ENCODE measurements at regions not wholly inside any gene's neighbourhood (a gene's known extent, or its start where the extent isn't known, plus 50 kb on each side); places are given as distances from the start of the nearest gene placed in this dataset.

DNA sequence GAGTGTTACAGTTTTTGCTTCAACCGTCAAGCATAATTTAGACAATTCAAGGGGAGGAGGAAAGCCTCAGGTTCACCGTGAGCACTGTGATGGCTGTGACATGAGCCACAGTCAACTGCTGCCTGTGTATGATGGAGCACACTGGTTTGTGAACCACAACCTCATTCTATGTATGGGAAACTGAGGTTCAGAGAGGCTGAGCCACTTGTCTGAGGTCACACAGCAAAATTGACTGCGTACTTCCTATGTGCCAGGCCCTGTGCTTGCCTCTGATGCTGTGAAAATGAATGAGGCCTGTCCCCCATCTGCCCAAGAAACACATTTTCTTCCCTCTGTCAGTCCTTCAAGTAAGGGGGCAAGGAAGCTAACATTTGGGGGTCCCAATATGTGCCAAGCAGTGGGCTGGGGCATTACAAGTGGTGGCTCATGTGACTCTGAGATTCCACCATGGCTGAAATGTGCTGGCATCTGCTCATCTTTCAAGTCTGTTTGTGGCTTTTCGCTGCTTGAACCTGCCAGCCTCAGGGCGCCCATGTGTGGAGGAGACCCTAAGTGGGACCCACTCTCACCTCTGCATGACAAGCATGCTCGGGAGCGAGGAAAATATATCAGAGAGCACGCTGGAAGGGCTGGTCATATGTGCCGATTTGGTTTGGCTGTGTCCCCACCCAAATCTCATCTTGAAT lies 79.7 kb downstream of the ADRA2C start:
- DNase-seq (ENCODE audit: low spot score) = no peak
- in situ Hi-C loops (cut with MboI; ENCODE audit: low sequenced_read_pairs, unreplicated experiment) = no loop called here
- TF ChIP-seq, protein P1, sequence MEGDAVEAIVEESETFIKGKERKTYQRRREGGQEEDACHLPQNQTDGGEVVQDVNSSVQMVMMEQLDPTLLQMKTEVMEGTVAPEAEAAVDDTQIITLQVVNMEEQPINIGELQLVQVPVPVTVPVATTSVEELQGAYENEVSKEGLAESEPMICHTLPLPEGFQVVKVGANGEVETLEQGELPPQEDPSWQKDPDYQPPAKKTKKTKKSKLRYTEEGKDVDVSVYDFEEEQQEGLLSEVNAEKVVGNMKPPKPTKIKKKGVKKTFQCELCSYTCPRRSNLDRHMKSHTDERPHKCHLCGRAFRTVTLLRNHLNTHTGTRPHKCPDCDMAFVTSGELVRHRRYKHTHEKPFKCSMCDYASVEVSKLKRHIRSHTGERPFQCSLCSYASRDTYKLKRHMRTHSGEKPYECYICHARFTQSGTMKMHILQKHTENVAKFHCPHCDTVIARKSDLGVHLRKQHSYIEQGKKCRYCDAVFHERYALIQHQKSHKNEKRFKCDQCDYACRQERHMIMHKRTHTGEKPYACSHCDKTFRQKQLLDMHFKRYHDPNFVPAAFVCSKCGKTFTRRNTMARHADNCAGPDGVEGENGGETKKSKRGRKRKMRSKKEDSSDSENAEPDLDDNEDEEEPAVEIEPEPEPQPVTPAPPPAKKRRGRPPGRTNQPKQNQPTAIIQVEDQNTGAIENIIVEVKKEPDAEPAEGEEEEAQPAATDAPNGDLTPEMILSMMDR (IDR thresholded peaks at IDR 0.05; ENCODE audit: borderline replicate concordance, control extremely low read depth, extremely low read depth, insufficient read depth, missing control alignments) = no peak

DNA sequence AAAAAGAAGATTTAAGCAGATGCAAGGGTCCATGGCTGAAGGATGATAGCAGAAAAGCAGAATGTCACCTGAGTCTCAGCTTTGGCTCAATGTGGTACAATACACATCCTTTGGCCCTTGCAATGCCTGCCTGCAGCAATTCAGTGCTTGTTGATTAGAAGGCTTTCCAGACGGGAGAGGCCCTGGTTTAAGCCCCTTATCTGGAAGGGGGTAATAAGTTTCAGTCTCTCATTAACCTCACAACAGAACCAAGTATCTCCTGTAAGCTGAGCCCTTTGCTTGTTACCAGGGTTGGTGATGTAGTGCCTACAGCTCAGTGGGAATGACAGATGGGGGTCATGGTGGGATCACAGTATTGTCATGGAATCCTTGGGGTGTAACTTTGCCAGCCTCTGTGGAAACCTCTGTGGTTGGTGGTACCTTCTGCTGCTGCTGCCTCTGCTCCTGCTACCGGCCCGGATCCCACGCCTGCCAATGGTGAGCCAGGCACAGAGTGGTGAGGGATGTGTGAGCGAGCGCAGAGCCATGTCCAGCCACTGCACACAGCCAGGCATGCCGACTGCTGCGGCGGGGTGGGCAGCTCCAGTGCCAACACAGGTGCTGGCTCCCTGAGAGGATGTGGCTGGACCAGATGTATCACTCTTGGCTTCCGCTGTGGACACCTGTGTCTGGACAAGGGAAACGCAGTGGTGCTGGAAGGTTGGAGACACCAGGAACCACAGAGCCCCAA lies 81.2 kb downstream of the ADRA2C start:
- in situ Hi-C loops (cut with MboI; ENCODE audit: low sequenced_read_pairs, unreplicated experiment) = no loop called here
- no peak for DNase-seq (ENCODE audit: low spot score)
- TF ChIP-seq, protein P1 (IDR thresholded peaks at IDR 0.05; ENCODE audit: borderline replicate concordance, control extremely low read depth, extremely low read depth, insufficient read depth, missing control alignments) = no peak

DNA sequence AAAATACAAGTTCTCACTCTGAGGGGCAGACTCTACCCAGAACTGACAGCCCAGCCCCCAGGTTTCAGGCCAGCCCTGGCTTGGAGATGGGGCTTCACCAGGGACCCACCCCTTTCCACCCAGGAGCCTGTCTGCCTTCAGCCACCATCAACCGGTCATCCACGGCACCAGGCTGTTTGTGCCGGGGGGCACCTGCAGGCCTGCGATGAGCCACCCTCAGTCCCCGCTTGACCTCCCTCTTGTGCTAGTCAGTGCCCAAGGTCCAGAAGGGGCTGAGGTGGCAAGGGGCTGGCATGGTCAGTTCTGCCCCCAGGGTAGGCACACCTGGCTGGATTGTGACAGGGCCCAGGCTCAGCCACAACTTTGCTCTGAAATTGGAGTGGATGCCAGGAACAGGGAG lies 82.1 kb downstream of the ADRA2C start:
- TF ChIP-seq, protein P1 (IDR thresholded peaks at IDR 0.05; ENCODE audit: borderline replicate concordance, control extremely low read depth, extremely low read depth, insufficient read depth, missing control alignments) = no peak
- no peak for DNase-seq (ENCODE audit: low spot score)
- in situ Hi-C loops (cut with MboI; ENCODE audit: low sequenced_read_pairs, unreplicated experiment) = no loop called here

GRCh38 chr4:3849140-3849539 lies 83.0 kb downstream of the ADRA2C start:
- in situ Hi-C loops (cut with MboI; ENCODE audit: low sequenced_read_pairs, unreplicated experiment) = no loop called here
- TF ChIP-seq, protein P1 (IDR thresholded peaks at IDR 0.05; ENCODE audit: borderline replicate concordance, control extremely low read depth, extremely low read depth, insufficient read depth, missing control alignments) = no peak
- no peak for DNase-seq (ENCODE audit: low spot score)

GRCh38 chr4:3850128-3850527 lies 83.9 kb downstream of the ADRA2C start:
- no peak for DNase-seq (ENCODE audit: low spot score)
- TF ChIP-seq, protein P1 (IDR thresholded peaks at IDR 0.05; ENCODE audit: borderline replicate concordance, control extremely low read depth, extremely low read depth, insufficient read depth, missing control alignments) = no peak
- in situ Hi-C loops (cut with MboI; ENCODE audit: low sequenced_read_pairs, unreplicated experiment) = no loop called here

DNA sequence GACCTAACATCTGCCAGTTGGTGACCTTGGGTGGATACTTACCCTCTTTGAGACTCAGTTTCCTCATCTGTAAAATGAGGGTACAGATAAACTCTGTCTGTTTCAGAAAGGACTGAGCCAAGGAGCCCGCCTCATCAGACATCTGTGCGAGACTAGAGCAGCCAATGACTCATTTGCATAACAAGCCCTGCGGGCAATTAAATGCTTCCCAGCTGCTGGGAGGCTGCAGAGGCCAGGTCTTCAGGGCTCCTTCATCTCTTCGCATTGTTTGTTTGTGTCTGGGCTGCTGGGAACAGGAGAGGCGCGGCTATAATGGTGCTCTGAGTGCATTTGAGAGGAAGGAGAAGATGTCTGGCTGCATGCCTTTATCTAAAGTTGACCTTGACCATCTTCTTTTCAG lies 85.0 kb downstream of the ADRA2C start:
- in situ Hi-C loops (cut with MboI; ENCODE audit: low sequenced_read_pairs, unreplicated experiment) = no loop called here
- no peak for DNase-seq (ENCODE audit: low spot score)
- TF ChIP-seq, protein P1 (IDR thresholded peaks at IDR 0.05; ENCODE audit: borderline replicate concordance, control extremely low read depth, extremely low read depth, insufficient read depth, missing control alignments) = no peak
